Ovary (tissue), 3 donors: ENCODE measurements at regions not wholly inside any gene's neighbourhood (a gene's known extent, or its start where the extent isn't known, plus 50 kb on each side); places are given as distances from the start of the nearest gene placed in this dataset.

Source experiments
- CTCF ChIP-seq, 3 donors: fragments of 450-650 bp in 2 of 3; fragments of 200-600 bp in 1 of 3; IDR thresholded peaks; one replicate each; pipeline versions ENCODE4 v1.5.1 to v1.8.0; 2016 to 2022; ENCODE audit warnings: antibody characterized with exemption in 3 of 3, mild to moderate bottlenecking in 1 of 3
- EP300 ChIP-seq: sonication (generic); formaldehyde crosslinking; IDR thresholded peaks from one replicate; pipeline ENCODE4 v1.6.1; 2017; ENCODE audit warnings: antibody characterized with exemption
- POLR2A ChIP-seq: fragments of 450-650 bp; IDR thresholded peaks from one replicate; pipeline ENCODE4 v1.6.1; 2017; ENCODE audit warnings: antibody characterized with exemption, mild to moderate bottlenecking, moderate library complexity
- donor health status: DM: no; HTN: no; CAD: no.

- TF ChIP-seq CTCF (IDR thresholded peaks at IDR 0.05) (no peak), POLR2A (no peak), EP300 (no peak)
These were observed 74.2 kb upstream of the EGFL6 start for GRCh38 chrX:13495232-13495631.
